ENCODE measurements at regions not wholly inside any gene's neighbourhood (a gene's known extent, or its start where the extent isn't known, plus 50 kb on each side); places are given as distances from the start of the nearest gene placed in this dataset.
"Not testable (repeated sequence)": the region's sequence is repeated elsewhere in the genome, so short reads cannot be mapped to it uniquely, and the experiment has no call there.

- DNase-seq (ENCODE audit: low spot score): peak; percentile 5
Measured at GRCh38 chr18:39453356-39453755, 1887.8 kb upstream of the CELF4 start.

- no peak for DNase-seq (ENCODE audit: low spot score)
Measured at GRCh38 chr18:39450958-39451357, 1885.4 kb upstream of the CELF4 start.

- no peak for DNase-seq (ENCODE audit: low spot score)
Measured at GRCh38 chr18:39449566-39449965, 1884.0 kb upstream of the CELF4 start.

GRCh38 chr18:39448942-39449341 is 1883.3 kb upstream of the CELF4 start:
- no peak for DNase-seq (ENCODE audit: low spot score)

- DNase-seq (ENCODE audit: low spot score): not testable (repeated sequence)
Measured at GRCh38 chr18:39444957-39445356, 1879.4 kb upstream of the CELF4 start.

- DNase-seq (ENCODE audit: low spot score): no peak
Measured at GRCh38 chr18:39441648-39442047, 1876.0 kb upstream of the CELF4 start.

- no peak for DNase-seq (ENCODE audit: low spot score)
Measured at GRCh38 chr18:39435996-39436395, 1870.4 kb upstream of the CELF4 start.

- DNase-seq (ENCODE audit: low spot score): no peak
Measured at GRCh38 chr18:39435209-39435608, 1869.6 kb upstream of the CELF4 start.

GRCh38 chr18:39434223-39434920 is 1868.8 kb upstream of the CELF4 start:
- DNase-seq (ENCODE audit: low spot score): peak; percentile 13

- no peak for DNase-seq (ENCODE audit: low spot score)
Measured at GRCh38 chr18:39425172-39425850, 1859.7 kb upstream of the CELF4 start.

- no peak for DNase-seq (ENCODE audit: low spot score)
Measured at GRCh38 chr18:39424261-39424660, 1858.7 kb upstream of the CELF4 start.

GRCh38 chr18:39421276-39421675 is 1855.7 kb upstream of the CELF4 start:
- DNase-seq (ENCODE audit: low spot score): no peak

GRCh38 chr18:39419315-39419714 is 1853.7 kb upstream of the CELF4 start:
- DNase-seq (ENCODE audit: low spot score): no peak

- no peak for DNase-seq (ENCODE audit: low spot score)
Measured at GRCh38 chr18:39415471-39415870, 1849.9 kb upstream of the CELF4 start.

- peak; percentile 5 for DNase-seq (ENCODE audit: low spot score)
Measured at GRCh38 chr18:39414009-39414700, 1848.6 kb upstream of the CELF4 start.

- DNase-seq (ENCODE audit: low spot score): no peak
Measured at GRCh38 chr18:39406941-39407340, 1841.3 kb upstream of the CELF4 start.

- DNase-seq (ENCODE audit: low spot score): no peak
Measured at GRCh38 chr18:39403121-39403520, 1837.5 kb upstream of the CELF4 start.

GRCh38 chr18:39399662-39400061 is 1834.1 kb upstream of the CELF4 start:
- no peak for DNase-seq (ENCODE audit: low spot score)

GRCh38 chr18:39396168-39396567 is 1830.6 kb upstream of the CELF4 start:
- DNase-seq (ENCODE audit: low spot score): no peak

- no peak for DNase-seq (ENCODE audit: low spot score)
Measured at GRCh38 chr18:39389800-39390379, 1824.3 kb upstream of the CELF4 start.

- no peak for DNase-seq (ENCODE audit: low spot score)
Measured at GRCh38 chr18:39380866-39381265, 1815.3 kb upstream of the CELF4 start.

GRCh38 chr18:39380186-39380725 is 1814.7 kb upstream of the CELF4 start:
- DNase-seq (ENCODE audit: low spot score): no peak

- no peak for DNase-seq (ENCODE audit: low spot score)
Measured at GRCh38 chr18:39375066-39375465, 1809.5 kb upstream of the CELF4 start.
